ENCODE measurements at regions not wholly inside any gene's neighbourhood (a gene's known extent, or its start where the extent isn't known, plus 50 kb on each side); places are given as distances from the start of the nearest gene placed in this dataset.
A peak's percentile ranks its signal among the peaks of the same experiment; 100 is the strongest.

DNA sequence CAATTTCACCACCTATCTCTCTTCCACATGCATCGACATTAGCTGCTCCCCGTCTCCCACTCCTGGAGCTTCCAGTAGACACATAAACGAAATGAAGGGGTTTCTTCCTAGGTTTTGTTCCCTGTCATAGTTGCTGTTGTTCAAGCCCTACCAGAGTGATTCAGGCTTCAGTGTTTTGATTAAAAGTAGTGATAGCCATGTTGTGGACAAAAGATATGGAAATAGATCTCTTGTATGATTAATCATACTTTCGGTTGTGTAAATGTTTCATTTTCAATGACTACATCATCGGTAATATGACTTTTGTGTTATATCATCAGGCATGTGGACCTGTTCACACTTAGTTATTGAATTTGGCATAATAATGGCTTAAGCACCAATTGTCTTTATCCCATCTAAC, 96.5 kb upstream of the KLF3 start:
- H3K9me1 ChIP-seq (ENCODE audit: control insufficient read depth, insufficient read depth, low read length) = no peaks in the 10 kb centered on the region
- ATAC-seq = no peak
- no peaks in the 10 kb centered on the region for H3K79me2 ChIP-seq (ENCODE audit: control insufficient read depth, insufficient read depth, low read length)
- no peaks in the 10 kb centered on the region for H3K36me3 ChIP-seq (ENCODE audit: control insufficient read depth, insufficient read depth, low read length)
- H3K9me3 ChIP-seq (replicated peaks; ENCODE audit: control insufficient read depth, insufficient read depth, low read depth, low read length) = no peaks in the 10 kb centered on the region
- no peak overlapping the region for H3K4me2 ChIP-seq (ENCODE audit: insufficient read depth, low read length)
- no TSS peak for BruUV-seq (replicated peaks)
- no peak overlapping the region for H3K9ac ChIP-seq (ENCODE audit: insufficient read depth in 1 of 2, low read depth in 2 of 2, low read length in 2 of 2)
- 20% methylated on average over 5 of the region's 5 CpGs for WGBS (ENCODE audit: insufficient coverage, low coverage, missing lambda C conversion rate)
- H3K27ac ChIP-seq (ENCODE audit: extremely low read depth, low read depth, low read length) = no peak overlapping the region
- peaks cover 0 to 12% of the 10 kb centered on the region in 2 experiments; a peak in 3 of 5 replicates for H3K4me1 ChIP-seq (replicated peaks in 1 of 2; ENCODE audit: control insufficient read depth in 2 of 2, insufficient read depth in 2 of 2, low read length in 2 of 2)
- H3K4me3 ChIP-seq = no peak overlapping the region
- H3K27me3 ChIP-seq (ENCODE audit: control insufficient read depth in 2 of 2, insufficient read depth in 2 of 2, low read length in 2 of 2) = no peaks in the 10 kb centered on the region
- CTCF ChIA-PET (ENCODE audit: low intra/inter-chr PET ratio) = no interaction called here
- H4K20me1 ChIP-seq (replicated peaks; ENCODE audit: control insufficient read depth, insufficient read depth, low read length) = no peaks in the 10 kb centered on the region
- intact Hi-C loops (cut with micrococcal nuclease) = no loop called here
- no peak for FAIRE-seq
- POLR2A ChIA-PET = no interaction called here
- no peak for DNase-seq (ENCODE audit: extremely low read depth in 1 of 4, low spot score in 3 of 4)
- peak overlapping the region; percentile 75 for H2AFZ ChIP-seq (ENCODE audit: low read depth, low read length)
- in situ Hi-C loops (cut with MboI) = no loop called here
- TF ChIP-seq MED1 (CRISPR knock-in tag; IDR thresholded peaks at IDR 0.05; ENCODE audit: borderline replicate concordance) (no peak), ZBTB8A (IDR thresholded peaks at IDR 0.05; ENCODE audit: partially characterized antibody) (no peak), HEY1 (CRISPR knock-in tag; IDR thresholded peaks at IDR 0.05; ENCODE audit: borderline replicate concordance) (no peak), ESRRB (CRISPR knock-in tag; IDR thresholded peaks at IDR 0.05; ENCODE audit: borderline replicate concordance) (no peak), FOXJ2 (tag; IDR thresholded peaks at IDR 0.05) (peak; percentile 42; the same call in 1 of the 2 replicates), KLF6 (CRISPR knock-in tag; IDR thresholded peaks at IDR 0.05; ENCODE audit: borderline replicate concordance) (no peak), ZNF23 (CRISPR knock-in tag; IDR thresholded peaks at IDR 0.05) (no peak), SRSF3 (IDR thresholded peaks at IDR 0.05; ENCODE audit: insufficient read depth, low read length) (no peak), ZNF766 (CRISPR knock-in tag; conservative IDR thresholded peaks at IDR 0.05) (0 out of 2 replicates have a peak, but pooled peaks have one; percentile 29), ARID1B (IDR thresholded peaks at IDR 0.05) (peak; percentile 25; the same call in 1 of the 2 replicates), IFI16 (CRISPR knock-in tag; IDR thresholded peaks at IDR 0.05) (no peak), BDP1 (IDR thresholded peaks at IDR 0.05; ENCODE audit: insufficient read depth, insufficient read length) (no peak), FOSL1 (tag; conservative IDR thresholded peaks at IDR 0.05) (peak; percentile 54), ZFP1 (CRISPR knock-in tag; IDR thresholded peaks at IDR 0.05) (no peak), DPF2 (IDR thresholded peaks at IDR 0.05) (peak; percentile 39; the same call in 1 of the 2 replicates)
- TF ChIP-seq, protein P1, sequence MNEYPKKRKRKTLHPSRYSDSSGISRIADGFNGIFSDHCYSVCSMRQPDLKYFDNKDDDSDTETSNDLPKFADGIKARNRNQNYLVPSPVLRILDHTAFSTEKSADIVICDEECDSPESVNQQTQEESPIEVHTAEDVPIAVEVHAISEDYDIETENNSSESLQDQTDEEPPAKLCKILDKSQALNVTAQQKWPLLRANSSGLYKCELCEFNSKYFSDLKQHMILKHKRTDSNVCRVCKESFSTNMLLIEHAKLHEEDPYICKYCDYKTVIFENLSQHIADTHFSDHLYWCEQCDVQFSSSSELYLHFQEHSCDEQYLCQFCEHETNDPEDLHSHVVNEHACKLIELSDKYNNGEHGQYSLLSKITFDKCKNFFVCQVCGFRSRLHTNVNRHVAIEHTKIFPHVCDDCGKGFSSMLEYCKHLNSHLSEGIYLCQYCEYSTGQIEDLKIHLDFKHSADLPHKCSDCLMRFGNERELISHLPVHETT (CRISPR knock-in tag; conservative IDR thresholded peaks at IDR 0.05 in 1 of 2, IDR thresholded peaks at IDR 0.05 in 1 of 2) = no peak
- TF ChIP-seq, protein P2, sequence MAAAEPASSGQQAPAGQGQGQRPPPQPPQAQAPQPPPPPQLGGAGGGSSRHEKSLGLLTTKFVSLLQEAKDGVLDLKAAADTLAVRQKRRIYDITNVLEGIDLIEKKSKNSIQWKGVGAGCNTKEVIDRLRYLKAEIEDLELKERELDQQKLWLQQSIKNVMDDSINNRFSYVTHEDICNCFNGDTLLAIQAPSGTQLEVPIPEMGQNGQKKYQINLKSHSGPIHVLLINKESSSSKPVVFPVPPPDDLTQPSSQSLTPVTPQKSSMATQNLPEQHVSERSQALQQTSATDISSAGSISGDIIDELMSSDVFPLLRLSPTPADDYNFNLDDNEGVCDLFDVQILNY (CRISPR knock-in tag; IDR thresholded peaks at IDR 0.05) = no peak
- TF ChIP-seq, protein P3, sequence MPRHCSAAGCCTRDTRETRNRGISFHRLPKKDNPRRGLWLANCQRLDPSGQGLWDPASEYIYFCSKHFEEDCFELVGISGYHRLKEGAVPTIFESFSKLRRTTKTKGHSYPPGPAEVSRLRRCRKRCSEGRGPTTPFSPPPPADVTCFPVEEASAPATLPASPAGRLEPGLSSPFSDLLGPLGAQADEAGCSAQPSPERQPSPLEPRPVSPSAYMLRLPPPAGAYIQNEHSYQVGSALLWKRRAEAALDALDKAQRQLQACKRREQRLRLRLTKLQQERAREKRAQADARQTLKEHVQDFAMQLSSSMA (CRISPR knock-in tag; IDR thresholded peaks at IDR 0.05) = no peak
- TF ChIP-seq, protein P4, sequence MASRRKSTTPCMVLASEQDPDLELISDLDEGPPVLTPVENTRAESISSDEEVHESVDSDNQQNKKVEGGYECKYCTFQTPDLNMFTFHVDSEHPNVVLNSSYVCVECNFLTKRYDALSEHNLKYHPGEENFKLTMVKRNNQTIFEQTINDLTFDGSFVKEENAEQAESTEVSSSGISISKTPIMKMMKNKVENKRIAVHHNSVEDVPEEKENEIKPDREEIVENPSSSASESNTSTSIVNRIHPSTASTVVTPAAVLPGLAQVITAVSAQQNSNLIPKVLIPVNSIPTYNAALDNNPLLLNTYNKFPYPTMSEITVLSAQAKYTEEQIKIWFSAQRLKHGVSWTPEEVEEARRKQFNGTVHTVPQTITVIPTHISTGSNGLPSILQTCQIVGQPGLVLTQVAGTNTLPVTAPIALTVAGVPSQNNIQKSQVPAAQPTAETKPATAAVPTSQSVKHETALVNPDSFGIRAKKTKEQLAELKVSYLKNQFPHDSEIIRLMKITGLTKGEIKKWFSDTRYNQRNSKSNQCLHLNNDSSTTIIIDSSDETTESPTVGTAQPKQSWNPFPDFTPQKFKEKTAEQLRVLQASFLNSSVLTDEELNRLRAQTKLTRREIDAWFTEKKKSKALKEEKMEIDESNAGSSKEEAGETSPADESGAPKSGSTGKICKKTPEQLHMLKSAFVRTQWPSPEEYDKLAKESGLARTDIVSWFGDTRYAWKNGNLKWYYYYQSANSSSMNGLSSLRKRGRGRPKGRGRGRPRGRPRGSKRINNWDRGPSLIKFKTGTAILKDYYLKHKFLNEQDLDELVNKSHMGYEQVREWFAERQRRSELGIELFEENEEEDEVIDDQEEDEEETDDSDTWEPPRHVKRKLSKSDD (conservative IDR thresholded peaks at IDR 0.05; ENCODE audit: low read length) = no peak

Data from K562 (cell line).